ENCODE measurements at regions not wholly inside any gene's neighbourhood (a gene's known extent, or its start where the extent isn't known, plus 50 kb on each side); places are given as distances from the start of the nearest gene placed in this dataset.

- DNase-seq (ENCODE audit: extremely low read depth in 1 of 2, low read depth in 1 of 2): no peak
Observed at GRCh38 chr13:74449811-74450524, 315.8 kb upstream of the KLF12 start.

- DNase-seq (ENCODE audit: extremely low read depth in 1 of 2, low read depth in 1 of 2): no peak
Observed at GRCh38 chr13:74444864-74445479, 310.8 kb upstream of the KLF12 start.

GRCh38 chr13:74444161-74444571 is 310.0 kb upstream of the KLF12 start:
- DNase-seq (ENCODE audit: extremely low read depth in 1 of 2, low read depth in 1 of 2): no peak

GRCh38 chr13:74443631-74444030 is 309.4 kb upstream of the KLF12 start:
- DNase-seq (ENCODE audit: extremely low read depth in 1 of 2, low read depth in 1 of 2): no peak

- no peak for DNase-seq (ENCODE audit: extremely low read depth in 1 of 2, low read depth in 1 of 2)
Observed at GRCh38 chr13:74442751-74443150, 308.5 kb upstream of the KLF12 start.

- no peak for DNase-seq (ENCODE audit: extremely low read depth in 1 of 2, low read depth in 1 of 2)
Observed at GRCh38 chr13:74438901-74439300, 304.7 kb upstream of the KLF12 start.

- no peak for DNase-seq (ENCODE audit: extremely low read depth in 1 of 2, low read depth in 1 of 2)
Observed at GRCh38 chr13:74434782-74435181, 300.6 kb upstream of the KLF12 start.

- no peak for DNase-seq (ENCODE audit: extremely low read depth in 1 of 2, low read depth in 1 of 2)
Observed at GRCh38 chr13:74424455-74424854, 290.3 kb upstream of the KLF12 start.

GRCh38 chr13:74423434-74423833 is 289.2 kb upstream of the KLF12 start:
- DNase-seq (ENCODE audit: extremely low read depth in 1 of 2, low read depth in 1 of 2): no peak

- DNase-seq (ENCODE audit: extremely low read depth in 1 of 2, low read depth in 1 of 2): no peak
Observed at GRCh38 chr13:74414458-74414857, 280.3 kb upstream of the KLF12 start.

GRCh38 chr13:74413482-74413881 is 279.3 kb upstream of the KLF12 start:
- no peak for DNase-seq (ENCODE audit: extremely low read depth in 1 of 2, low read depth in 1 of 2)

GRCh38 chr13:74409551-74409950 is 275.3 kb upstream of the KLF12 start:
- no peak for DNase-seq (ENCODE audit: extremely low read depth in 1 of 2, low read depth in 1 of 2)

GRCh38 chr13:74406420-74406819 is 272.2 kb upstream of the KLF12 start:
- DNase-seq (ENCODE audit: extremely low read depth in 1 of 2, low read depth in 1 of 2): no peak

- DNase-seq (ENCODE audit: extremely low read depth in 1 of 2, low read depth in 1 of 2): no peak
Observed at GRCh38 chr13:74398599-74398998, 264.4 kb upstream of the KLF12 start.

- no peak for DNase-seq (ENCODE audit: extremely low read depth in 1 of 2, low read depth in 1 of 2)
Observed at GRCh38 chr13:74389056-74389455, 254.9 kb upstream of the KLF12 start.

- no peak for DNase-seq (ENCODE audit: extremely low read depth in 1 of 2, low read depth in 1 of 2)
Observed at GRCh38 chr13:74388626-74389025, 254.4 kb upstream of the KLF12 start.

GRCh38 chr13:74372511-74372910 is 238.3 kb upstream of the KLF12 start:
- no peak for DNase-seq (ENCODE audit: extremely low read depth in 1 of 2, low read depth in 1 of 2)

GRCh38 chr13:74367193-74367592 is 233.0 kb upstream of the KLF12 start:
- DNase-seq (ENCODE audit: extremely low read depth in 1 of 2, low read depth in 1 of 2): no peak

- no peak for DNase-seq (ENCODE audit: extremely low read depth in 1 of 2, low read depth in 1 of 2)
Observed at GRCh38 chr13:74361274-74361673, 227.1 kb upstream of the KLF12 start.

- no peak for DNase-seq (ENCODE audit: extremely low read depth in 1 of 2, low read depth in 1 of 2)
Observed at GRCh38 chr13:74346960-74347359, 212.8 kb upstream of the KLF12 start.

GRCh38 chr13:74338341-74338740 is 204.1 kb upstream of the KLF12 start:
- no peak for DNase-seq (ENCODE audit: extremely low read depth in 1 of 2, low read depth in 1 of 2)

- no peak for DNase-seq (ENCODE audit: extremely low read depth in 1 of 2, low read depth in 1 of 2)
Observed at GRCh38 chr13:74336546-74336945, 202.3 kb upstream of the KLF12 start.

- no peak for DNase-seq (ENCODE audit: extremely low read depth in 1 of 2, low read depth in 1 of 2)
Observed at GRCh38 chr13:74335370-74335769, 201.2 kb upstream of the KLF12 start.
